ENCODE measurements at regions not wholly inside any gene's neighbourhood (a gene's known extent, or its start where the extent isn't known, plus 50 kb on each side); places are given as distances from the start of the nearest gene placed in this dataset.
"Not testable (repeated sequence)": the region's sequence is repeated elsewhere in the genome, so short reads cannot be mapped to it uniquely, and the experiment has no call there.

DNA sequence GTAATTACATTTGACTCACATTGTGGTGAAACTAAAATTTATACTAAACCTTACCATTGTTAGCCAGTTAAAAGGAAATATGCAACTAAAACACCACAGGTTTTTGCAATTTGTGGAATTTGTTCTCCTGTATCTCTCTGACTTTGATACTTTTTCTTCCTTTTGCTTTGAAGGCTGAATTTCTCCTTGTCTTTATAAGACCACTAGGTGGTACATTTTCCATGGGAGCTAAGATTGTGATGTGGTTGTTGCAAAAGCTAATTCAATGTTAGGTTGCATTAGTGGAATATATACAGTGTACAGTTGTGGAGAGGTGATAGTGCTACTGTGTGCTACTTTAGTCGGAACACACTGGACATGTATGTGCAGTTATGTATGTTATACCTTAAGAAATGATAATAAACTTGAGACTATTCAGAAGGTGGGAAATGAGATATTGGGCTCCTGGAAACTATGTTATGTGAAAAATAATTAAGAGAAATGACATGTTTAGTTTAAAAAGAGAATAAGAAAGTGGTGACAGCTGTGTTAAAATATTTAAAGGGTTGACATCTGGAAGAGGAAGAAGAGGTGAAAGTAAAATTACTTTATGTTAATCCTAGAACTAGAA is 70.3 kb downstream of the ARL9 start:
- TF ChIP-seq CTCF (IDR thresholded peaks at IDR 0.05; ENCODE audit: extremely low read depth, insufficient read depth, missing control alignments): peak; percentile 28
- DNase-seq (ENCODE audit: low spot score): no peak
- in situ Hi-C loops (cut with MboI; ENCODE audit: low pct_unique_long_range_greater_than_20kb, low sequenced_read_pairs, unreplicated experiment): no loop called here

DNA sequence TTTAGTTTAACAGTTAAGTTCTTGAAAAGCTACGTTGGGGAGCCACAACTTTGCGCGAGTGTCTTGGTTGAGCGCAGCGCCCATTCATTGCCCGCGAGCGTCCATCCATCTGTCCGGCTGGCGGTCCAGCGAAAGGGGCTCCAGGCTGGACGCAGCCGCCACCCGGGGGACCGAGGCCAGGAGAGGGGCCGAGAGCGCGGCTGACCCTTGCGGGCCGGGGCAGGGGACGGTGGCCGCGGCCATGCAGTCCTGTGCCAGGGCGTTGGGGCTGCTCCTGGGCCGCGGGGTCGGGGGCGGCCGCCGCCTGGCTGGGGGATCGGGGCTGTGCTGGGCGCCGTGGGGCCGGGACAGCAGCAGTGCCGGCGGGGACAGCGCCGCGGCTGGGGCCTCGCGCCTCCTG is 86.8 kb downstream of the ARL9 start:
- in situ Hi-C loops (cut with MboI; ENCODE audit: low pct_unique_long_range_greater_than_20kb, low sequenced_read_pairs, unreplicated experiment): not testable (repeated sequence)

More for the DNA sequence above, 86.8 kb downstream of the ARL9 start:
- not testable (repeated sequence) for DNase-seq (ENCODE audit: low spot score)

All from GM13977 (cell line).